ENCODE measurements at regions not wholly inside any gene's neighbourhood (a gene's known extent, or its start where the extent isn't known, plus 50 kb on each side); places are given as distances from the start of the nearest gene placed in this dataset.

DNA sequence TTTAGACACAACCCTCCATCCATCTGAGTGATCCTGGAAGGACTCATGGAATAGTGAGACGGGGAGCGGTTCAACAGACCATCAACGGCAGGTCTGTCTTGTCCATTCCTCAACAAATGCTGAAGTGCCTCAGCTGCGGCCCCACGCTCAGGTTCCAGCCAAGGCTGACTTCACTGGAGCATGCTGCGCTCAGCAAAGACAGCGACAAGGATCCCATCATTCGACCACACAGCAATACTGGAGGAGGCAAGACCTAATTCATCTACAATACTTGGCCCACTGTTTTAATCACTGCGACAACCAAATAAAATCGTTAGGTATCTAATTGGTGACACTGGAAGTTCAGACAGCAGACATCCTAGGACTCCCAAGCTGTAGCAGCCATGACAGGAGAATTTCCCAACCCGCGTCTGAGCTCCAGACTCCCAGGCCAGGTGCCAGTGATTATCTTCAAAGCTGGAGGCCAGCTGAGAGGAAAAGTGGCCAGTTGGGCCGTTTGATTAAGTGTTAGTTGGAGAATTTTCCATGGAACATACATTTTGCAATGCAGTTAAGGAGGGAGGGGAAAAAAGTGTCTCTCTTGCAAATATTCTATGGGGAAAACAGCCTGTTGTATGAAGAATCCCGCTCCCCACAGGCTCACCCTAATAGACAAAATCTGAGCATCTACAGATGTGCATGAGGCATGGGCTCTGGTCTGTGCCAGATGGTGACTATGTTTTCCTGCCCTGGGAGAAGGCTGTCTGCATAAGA, 92.5 kb upstream of the SLC35G4 start:
- TF ChIP-seq POLR2A (IDR thresholded peaks at IDR 0.05; ENCODE audit: low read depth, low read length) (no peak), TAF1 (IDR thresholded peaks at IDR 0.05; ENCODE audit: low read depth, low read length) (no peak), POLR2AphosphoS5 (IDR thresholded peaks at IDR 0.05; ENCODE audit: low read depth, low read length) (no peak), SPI1 (IDR thresholded peaks at IDR 0.05; ENCODE audit: low read depth, low read length) (no peak)

All from GM12891 (cell line).